ENCODE measurements at regions not wholly inside any gene's neighbourhood (a gene's known extent, or its start where the extent isn't known, plus 50 kb on each side); places are given as distances from the start of the nearest gene placed in this dataset.

DNA sequence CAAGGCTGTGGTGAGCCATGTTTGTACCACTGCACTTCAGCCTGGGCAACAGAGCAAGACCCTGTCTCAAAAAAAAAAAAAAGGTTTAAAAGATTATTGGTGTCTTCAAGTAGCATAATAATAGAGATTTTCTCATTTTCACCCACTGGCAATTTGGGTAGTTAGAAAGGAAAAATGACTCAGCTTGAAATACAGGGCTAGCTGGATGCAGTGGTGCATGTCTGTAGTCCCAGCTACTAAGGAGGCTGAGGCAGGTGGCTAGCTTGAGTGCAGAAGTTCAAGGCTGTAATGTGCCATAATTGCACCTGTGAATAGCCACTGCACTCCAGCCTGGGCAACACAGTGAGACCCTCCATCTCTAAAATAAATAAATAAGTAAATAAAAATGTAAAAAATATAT, 111.1 kb downstream of the ARRDC3 start:
- Histone ChIP-seq H3K27me3 (replicated peaks in 1 of 4; ENCODE audit: control insufficient read depth in 3 of 4, extremely low read depth in 1 of 4, insufficient read depth in 3 of 4, low read length in 3 of 4) (no peaks in the 10 kb centered on the region), H3K4me1 (replicated peaks in 1 of 4; ENCODE audit: control insufficient read depth in 3 of 4, insufficient read depth in 4 of 4, low read length in 3 of 4) (peaks cover 0 to 4% (median 0%) of the 10 kb centered on the region in 4 experiments; a peak in 1 of 7 replicates), H3K4ac (replicated peaks; ENCODE audit: insufficient read length, low read depth, low read length) (no peak overlapping the region), H4K20me1 (replicated peaks in 1 of 2; ENCODE audit: control insufficient read depth in 1 of 2, insufficient read depth in 2 of 2, low read length in 2 of 2) (no peaks in the 10 kb centered on the region), H3K27ac (ENCODE audit: low read depth, low read length) (no peak overlapping the region), H3K18ac (ENCODE audit: extremely low read depth, low read length) (no peak overlapping the region), H2BK5ac (ENCODE audit: low read depth, low read length) (no peak overlapping the region), H2BK120ac (replicated peaks; ENCODE audit: low read depth, low read length) (no peak overlapping the region), H4K5ac (ENCODE audit: insufficient read length, low read depth, low read length) (no peak overlapping the region), H3K14ac (ENCODE audit: insufficient read length) (no peak overlapping the region), H3K4me2 (ENCODE audit: insufficient read depth in 1 of 2, low read depth in 2 of 2, low read length in 2 of 2) (no peak overlapping the region), H3K9ac (replicated peaks in 1 of 4; ENCODE audit: extremely low read depth in 1 of 4, low read depth in 3 of 4, low read length in 3 of 4) (no peak overlapping the region), H3K36me3 (ENCODE audit: control insufficient read depth in 2 of 4, insufficient read depth in 4 of 4, low read length in 3 of 4) (no peaks in the 10 kb centered on the region), H2AK5ac (ENCODE audit: low read depth, low read length) (no peak overlapping the region), H4K91ac (replicated peaks; ENCODE audit: insufficient read length, low read length) (no peak overlapping the region), H3K23ac (ENCODE audit: insufficient read length) (no peak overlapping the region), H3K23me2 (ENCODE audit: low read depth, low read length) (no peaks in the 10 kb centered on the region), H4K8ac (ENCODE audit: extremely low read depth, insufficient read depth, low read length) (no peak overlapping the region), H3K56ac (replicated peaks; ENCODE audit: insufficient read length, low read depth, low read length) (no peak overlapping the region), H3K79me1 (ENCODE audit: low read depth, low read length) (no peaks in the 10 kb centered on the region), H3K9me3 (ENCODE audit: insufficient read depth in 2 of 2, low read depth in 1 of 2, low read length in 1 of 2) (no peaks in the 10 kb centered on the region), H2BK15ac (ENCODE audit: low read length) (no peak overlapping the region), H2BK12ac (ENCODE audit: low read depth, low read length) (no peak overlapping the region), H3K4me3 (ENCODE audit: extremely low read depth in 1 of 4, insufficient read depth in 2 of 4, low read depth in 3 of 4, low read length in 4 of 4) (no peak overlapping the region), H2BK20ac (ENCODE audit: low read length) (no peak overlapping the region), H2AFZ (ENCODE audit: low read length) (no peak overlapping the region), H3K79me2 (ENCODE audit: control insufficient read depth in 1 of 2, insufficient read depth in 2 of 2, low read length in 2 of 2) (no peaks in the 10 kb centered on the region)
- POLR2A ChIA-PET (ENCODE audit: partially characterized antibody): interaction anchor here (1.4 kb wide), 1 partner anchor 111 kb away, joined by 4 read pairs; the partner anchor contains the start of gene ARRDC3
- DNase-seq (ENCODE audit: low read depth in 1 of 2, low spot score in 2 of 2) (no peak), FAIRE-seq (no peak)
- CTCF ChIA-PET (ENCODE audit: partially characterized antibody): interaction anchor here (0.8 to 1.8 kb wide), 6 partner anchors 27 to 407 kb away, joined by 3 to 5 read pairs (median 3); no protein-coding TSS in a partner anchor
- TF ChIP-seq CHD1 (IDR thresholded peaks at IDR 0.05; ENCODE audit: low read depth, low read length) (no peak), CTBP2 (IDR thresholded peaks at IDR 0.05; ENCODE audit: borderline replicate concordance, insufficient read depth, insufficient read length, low read length) (no peak), GABPA (IDR thresholded peaks at IDR 0.05; ENCODE audit: borderline replicate concordance, insufficient read depth, low read length) (no peak), TAF7 (optimal IDR thresholded peaks at IDR 0.05; ENCODE audit: borderline replicate concordance, low read depth, low read length) (no peak), YY1 (IDR thresholded peaks at IDR 0.05; ENCODE audit: low read depth, low read length) (no peak), SIN3A (conservative IDR thresholded peaks at IDR 0.05 in 1 of 2, IDR thresholded peaks at IDR 0.05 in 1 of 2; ENCODE audit: low read depth in 1 of 2, low read length in 2 of 2) (no peak), ASH2L (IDR thresholded peaks at IDR 0.05; ENCODE audit: low read length) (no peak), JUN (IDR thresholded peaks at IDR 0.05; ENCODE audit: low read depth, low read length) (no peak), SIX5 (IDR thresholded peaks at IDR 0.05; ENCODE audit: low read depth, low read length) (no peak), MAFK (IDR thresholded peaks at IDR 0.05; ENCODE audit: low read depth, low read length) (no peak), CEBPB (IDR thresholded peaks at IDR 0.05; ENCODE audit: low read depth, low read length) (no peak)

Measured in H1 (cell line).